LNCaP clone FGC (cell line): ENCODE measurements at regions not wholly inside any gene's neighbourhood (a gene's known extent, or its start where the extent isn't known, plus 50 kb on each side); places are given as distances from the start of the nearest gene placed in this dataset.

Experiments used
- DNase-seq: peaks from one replicate; pipeline ENCODE4 v3.0.0-alpha.2; 2011; ENCODE audit warnings: low read depth
- H3K4me3 ChIP-seq: 2 replicates; pipeline ENCODE4 v1.5.1; 2011; ENCODE audit warnings: mild to moderate bottlenecking, low read depth, low read length, control low read depth
- TF ChIP-seq, protein P1 (sequence below): IDR thresholded peaks from 2 replicates; pipeline ENCODE4 v1.5.1; 2012; ENCODE audit warnings: mild to moderate bottlenecking; ENCODE audit not compliant: control insufficient read depth, insufficient read depth; ENCODE audit errors: extremely low read depth

GRCh38 chr3:72285502-72285901 is 500.6 kb upstream of the PROK2 start:
- no peak overlapping the region for H3K4me3 ChIP-seq
- TF ChIP-seq, protein P1, sequence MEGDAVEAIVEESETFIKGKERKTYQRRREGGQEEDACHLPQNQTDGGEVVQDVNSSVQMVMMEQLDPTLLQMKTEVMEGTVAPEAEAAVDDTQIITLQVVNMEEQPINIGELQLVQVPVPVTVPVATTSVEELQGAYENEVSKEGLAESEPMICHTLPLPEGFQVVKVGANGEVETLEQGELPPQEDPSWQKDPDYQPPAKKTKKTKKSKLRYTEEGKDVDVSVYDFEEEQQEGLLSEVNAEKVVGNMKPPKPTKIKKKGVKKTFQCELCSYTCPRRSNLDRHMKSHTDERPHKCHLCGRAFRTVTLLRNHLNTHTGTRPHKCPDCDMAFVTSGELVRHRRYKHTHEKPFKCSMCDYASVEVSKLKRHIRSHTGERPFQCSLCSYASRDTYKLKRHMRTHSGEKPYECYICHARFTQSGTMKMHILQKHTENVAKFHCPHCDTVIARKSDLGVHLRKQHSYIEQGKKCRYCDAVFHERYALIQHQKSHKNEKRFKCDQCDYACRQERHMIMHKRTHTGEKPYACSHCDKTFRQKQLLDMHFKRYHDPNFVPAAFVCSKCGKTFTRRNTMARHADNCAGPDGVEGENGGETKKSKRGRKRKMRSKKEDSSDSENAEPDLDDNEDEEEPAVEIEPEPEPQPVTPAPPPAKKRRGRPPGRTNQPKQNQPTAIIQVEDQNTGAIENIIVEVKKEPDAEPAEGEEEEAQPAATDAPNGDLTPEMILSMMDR = no peak

DNA sequence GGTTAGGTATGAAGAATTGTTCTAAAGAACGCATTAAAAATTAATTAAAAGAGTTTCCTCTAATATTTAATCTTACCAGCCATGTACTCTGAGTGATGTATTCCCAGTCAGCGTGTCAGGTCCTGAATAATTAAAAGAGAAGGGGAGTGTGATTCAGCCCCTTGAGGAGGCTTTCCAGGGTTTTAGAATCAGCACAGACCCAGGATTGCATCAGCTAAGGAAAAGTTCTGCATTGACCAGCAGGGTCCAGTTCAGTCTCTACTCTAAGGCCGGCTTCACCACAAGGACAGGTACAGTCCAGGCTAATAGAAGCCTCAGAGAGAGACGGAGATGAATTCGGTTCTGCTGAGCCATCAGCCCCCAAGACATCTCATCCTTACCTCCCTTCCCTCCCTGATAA is 499.5 kb upstream of the PROK2 start:
- TF ChIP-seq, protein P1 = no peak
- no peak for DNase-seq

More at GRCh38 chr3:72285502-72285901, 500.6 kb upstream of the PROK2 start:
- DNase-seq = no peak

DNA sequence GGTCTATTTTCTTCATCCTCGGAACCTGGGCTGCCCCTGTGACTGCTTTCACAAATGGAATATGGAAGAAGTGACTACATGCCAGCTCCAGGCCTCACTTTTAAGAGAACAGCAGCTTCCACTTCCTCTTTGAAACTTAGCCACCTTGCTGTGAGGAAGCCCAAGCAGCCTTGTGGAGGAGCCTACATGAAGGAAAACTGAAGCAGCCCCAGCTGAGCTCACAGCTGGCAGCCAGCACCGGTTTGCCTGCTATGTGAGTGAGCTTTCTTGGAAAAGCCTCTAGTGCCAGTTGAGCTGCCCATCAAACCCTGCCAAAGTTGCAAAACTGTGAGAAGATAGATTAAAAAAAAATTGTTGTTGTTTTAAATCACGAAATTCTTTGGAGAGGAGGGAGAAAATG is 498.0 kb upstream of the PROK2 start:
- DNase-seq = no peak
- TF ChIP-seq, protein P1 = no peak
- no peak overlapping the region for H3K4me3 ChIP-seq

More for the DNA sequence above, 499.5 kb upstream of the PROK2 start:
- no peak overlapping the region for H3K4me3 ChIP-seq

DNA sequence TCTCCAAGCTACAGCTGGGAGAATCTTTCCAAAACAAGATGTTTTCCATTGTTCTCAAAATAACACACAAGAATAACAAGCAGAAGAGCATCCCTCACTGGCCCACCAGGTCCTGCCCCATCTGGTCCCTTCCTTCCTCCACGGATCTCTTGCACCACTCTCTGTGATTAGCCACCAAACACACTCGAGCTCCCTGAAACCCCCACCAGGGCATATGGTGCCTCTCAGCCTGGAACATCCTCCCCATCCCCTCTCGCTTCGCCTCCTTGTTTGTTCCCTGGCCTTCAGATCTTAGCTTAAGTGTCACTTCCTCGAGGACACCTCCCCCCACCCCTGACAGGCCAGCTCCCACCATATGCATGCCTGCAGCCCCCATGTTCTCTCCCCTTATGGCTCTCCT is 496.6 kb upstream of the PROK2 start:
- DNase-seq = no peak
- TF ChIP-seq, protein P1 = no peak
- H3K4me3 ChIP-seq = no peak overlapping the region

GRCh38 chr3:72280876-72281275 is 495.9 kb upstream of the PROK2 start:
- TF ChIP-seq, protein P1 = no peak
- no peak for DNase-seq
- H3K4me3 ChIP-seq = no peak overlapping the region

DNA sequence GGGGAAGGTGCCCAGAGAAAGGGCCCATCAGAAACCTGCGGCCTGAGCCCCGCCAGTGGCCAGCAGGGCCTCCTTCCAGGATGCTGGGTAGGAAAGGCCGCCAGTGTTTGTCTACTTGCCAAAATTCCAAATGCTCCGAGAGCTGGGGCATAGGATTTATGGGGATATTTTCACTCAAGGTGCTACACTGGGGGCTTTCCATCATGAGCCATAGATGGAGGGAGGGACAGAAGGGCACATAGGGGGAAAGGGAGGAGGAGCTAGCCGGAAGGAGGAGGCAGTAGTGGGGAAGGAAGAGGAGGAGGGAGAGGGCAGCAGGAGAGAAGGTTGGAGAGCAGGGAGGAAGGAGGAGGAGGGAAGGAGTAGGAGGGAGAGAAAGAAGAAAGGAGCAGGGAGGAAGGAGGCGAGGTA is 494.7 kb upstream of the PROK2 start:
- no peak overlapping the region for H3K4me3 ChIP-seq
- DNase-seq = no peak
- TF ChIP-seq, protein P1 = no peak

DNA sequence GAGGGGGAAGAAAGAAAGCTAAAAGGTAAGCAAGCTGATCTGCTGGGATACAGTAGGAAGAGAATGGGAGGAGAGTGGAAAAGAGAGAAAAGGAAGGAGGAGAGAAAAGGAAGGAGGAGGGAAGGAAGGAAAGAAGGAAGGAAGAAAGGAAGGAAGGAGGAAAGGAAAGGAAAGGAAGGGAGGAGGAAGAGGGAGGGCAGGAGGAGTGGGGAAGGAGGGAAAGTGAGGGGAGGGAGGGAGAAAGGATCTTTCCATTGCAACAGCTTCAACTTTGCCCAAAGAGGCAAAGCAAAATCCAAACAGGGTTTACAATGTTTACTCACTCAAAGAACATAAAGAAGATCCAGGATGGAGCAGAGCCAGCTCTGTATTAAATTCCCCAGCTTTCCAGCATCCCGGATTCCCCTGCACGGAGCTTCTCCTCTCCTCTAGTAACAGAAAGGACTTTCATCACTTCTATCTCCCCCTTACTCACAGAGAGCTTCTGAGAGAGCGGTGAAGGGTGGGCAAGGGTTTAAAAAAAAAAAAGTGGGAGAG is 494.2 kb upstream of the PROK2 start:
- DNase-seq = peak; percentile 83
- H3K4me3 ChIP-seq = no peak overlapping the region
- TF ChIP-seq, protein P1 = no peak
